H1 (cell line): ENCODE measurements at regions not wholly inside any gene's neighbourhood (a gene's known extent, or its start where the extent isn't known, plus 50 kb on each side); places are given as distances from the start of the nearest gene placed in this dataset.

Source experiments
- CTCF ChIA-PET: fragments of 300-600 bp; sonication (Branson Sonifier 250); formaldehyde crosslinking; loops from one replicate; lab custom pipeline; 2021; ENCODE audit not compliant: partially characterized antibody; lab: Charles Lee
- POLR2A ChIA-PET: fragments of 300-600 bp; sonication (Branson Sonifier 250); formaldehyde crosslinking; loops from one replicate; lab custom pipeline; 2021; ENCODE audit warnings: inconsistent platforms; ENCODE audit not compliant: partially characterized antibody; lab: Charles Lee
- DNase-seq, 2 experiments: peaks; one replicate each; pipeline versions ENCODE4 v3.0.0 to v3.0.0-alpha.2; 2010 to 2022; ENCODE audit warnings: low spot score in 2 of 2, low read depth in 1 of 2, mixed read lengths in 1 of 2
- FAIRE-seq: peaks from 2 replicates; lab custom pipeline; 2011; peaks lifted over from hg19 to GRCh38; lab: Jason Lieb, UNC
- H2AFZ ChIP-seq: 2 replicates; pipeline ENCODE4 v1.8.1; 2012; ENCODE audit warnings: low read length, inconsistent platforms
- H2AK5ac ChIP-seq: 2 replicates; pipeline ENCODE4 v1.6.1; 2013; ENCODE audit warnings: low read depth, low read length
- H2BK120ac ChIP-seq: replicated peaks from 2 replicates; pipeline ENCODE3; 2013; ENCODE audit warnings: low read depth, low read length, inconsistent platforms
- H2BK12ac ChIP-seq: 2 replicates; pipeline ENCODE4 v1.6.1; 2013; ENCODE audit warnings: low read depth, low read length
- H2BK15ac ChIP-seq: 2 replicates; pipeline ENCODE4 v1.6.1; 2013; ENCODE audit warnings: low read length
- H2BK20ac ChIP-seq: 2 replicates; pipeline ENCODE4 v1.6.1; 2013; ENCODE audit warnings: low read length
- H2BK5ac ChIP-seq: 2 replicates; pipeline ENCODE4 v1.6.1; 2013; ENCODE audit warnings: low read depth, low read length
- H3K14ac ChIP-seq: 2 replicates; pipeline ENCODE4 v1.6.1; 2013; ENCODE audit warnings: inconsistent platforms; ENCODE audit not compliant: insufficient read length
- H3K18ac ChIP-seq: 2 replicates; pipeline ENCODE4 v1.6.1; 2013; ENCODE audit warnings: low read length; ENCODE audit errors: extremely low read depth
- H3K23ac ChIP-seq: 2 replicates; pipeline ENCODE4 v1.6.1; 2013; ENCODE audit warnings: inconsistent platforms; ENCODE audit not compliant: insufficient read length
- H3K23me2 ChIP-seq: 2 replicates; pipeline ENCODE4 v1.6.1; 2013; ENCODE audit warnings: low read depth, low read length
- H3K27ac ChIP-seq: 2 replicates; pipeline ENCODE4 v1.6.1; 2011; ENCODE audit warnings: low read depth, low read length, inconsistent platforms
- H3K27me3 ChIP-seq, 4 experiments: replicated peaks in 1 of 4; 1 replicate in 1 of 4; 2 replicates in 3 of 4; pipeline versions ENCODE4 v1.6.1 to v1.8.1; 2011 to 2013; ENCODE audit warnings: low read length in 3 of 4, mild to moderate bottlenecking in 3 of 4, inconsistent platforms in 2 of 4, mixed read lengths in 2 of 4, moderate library complexity in 1 of 4; ENCODE audit not compliant: control insufficient read depth in 3 of 4, insufficient read depth in 3 of 4; ENCODE audit errors: extremely low read depth in 1 of 4
- H3K36me3 ChIP-seq, 4 experiments: 2 replicates each; pipeline versions ENCODE4 v1.6.1 to v1.8.1; 2011 to 2013; ENCODE audit warnings: mild to moderate bottlenecking in 4 of 4, low read length in 3 of 4, moderate library complexity in 2 of 4, control low read depth in 1 of 4, inconsistent platforms in 1 of 4; ENCODE audit not compliant: insufficient read depth in 4 of 4, control insufficient read depth in 2 of 4
- H3K4ac ChIP-seq: replicated peaks from 2 replicates; pipeline ENCODE3; 2013; ENCODE audit warnings: low read length, low read depth, mixed read lengths, inconsistent platforms; ENCODE audit not compliant: insufficient read length
- H3K4me1 ChIP-seq, 4 experiments: replicated peaks in 1 of 4; 1 replicate in 1 of 4; 2 replicates in 3 of 4; pipeline versions ENCODE4 v1.6.1 to v1.8.1; 2011 to 2013; ENCODE audit warnings: low read length in 3 of 4, inconsistent platforms in 2 of 4, mixed read lengths in 1 of 4; ENCODE audit not compliant: insufficient read depth in 4 of 4, control insufficient read depth in 3 of 4
- H3K4me2 ChIP-seq, 2 experiments: 2 replicates each; pipeline versions ENCODE4 v1.6.1 to v1.8.1; 2011 to 2013; ENCODE audit warnings: low read depth in 2 of 2, low read length in 2 of 2, control low read depth in 1 of 2, inconsistent platforms in 1 of 2, mild to moderate bottlenecking in 1 of 2; ENCODE audit not compliant: insufficient read depth in 1 of 2
- H3K4me3 ChIP-seq, 4 experiments: fragments of 200-600, 300-600 bp in 1 of 4; sonication (generic), shearing (Covaris generic), sonication (Bioruptor Twin) in 1 of 4; 2 replicates each; pipeline versions ENCODE4 v1.5.1 to v1.8.1; 2011 to 2016; ENCODE audit warnings: low read length in 4 of 4, low read depth in 3 of 4, control low read depth in 2 of 4, inconsistent platforms in 2 of 4, mild to moderate bottlenecking in 2 of 4, mixed read lengths in 1 of 4, moderate library complexity in 1 of 4; ENCODE audit not compliant: insufficient read depth in 2 of 4; ENCODE audit errors: extremely low read depth in 1 of 4
- H3K56ac ChIP-seq: replicated peaks from 2 replicates; pipeline ENCODE3; 2013; ENCODE audit warnings: low read depth, mild to moderate bottlenecking, mixed read lengths, low read length, inconsistent platforms; ENCODE audit not compliant: insufficient read length
- H3K79me1 ChIP-seq: 2 replicates; pipeline ENCODE4 v1.6.1; 2013; ENCODE audit warnings: low read depth, low read length, control low read depth
- H3K79me2 ChIP-seq, 2 experiments: 2 replicates each; pipeline versions ENCODE4 v1.6.1 to v1.8.1; 2012 to 2013; ENCODE audit warnings: low read length in 2 of 2, mild to moderate bottlenecking in 2 of 2, inconsistent platforms in 1 of 2; ENCODE audit not compliant: insufficient read depth in 2 of 2, control insufficient read depth in 1 of 2
- H3K9ac ChIP-seq, 4 experiments: replicated peaks in 1 of 4; 1 replicate in 1 of 4; 2 replicates in 3 of 4; pipeline versions ENCODE4 v1.6.1 to v1.8.1; 2011 to 2013; ENCODE audit warnings: low read depth in 3 of 4, low read length in 3 of 4, control low read depth in 2 of 4, mild to moderate bottlenecking in 2 of 4, moderate library complexity in 2 of 4, inconsistent platforms in 1 of 4; ENCODE audit errors: extremely low read depth in 1 of 4
- H3K9me3 ChIP-seq, 2 experiments: 2 replicates each; pipeline versions ENCODE4 v1.6.1 to v1.8.1; 2012 to 2013; ENCODE audit warnings: mild to moderate bottlenecking in 2 of 2, moderate library complexity in 2 of 2, control low read depth in 1 of 2, inconsistent platforms in 1 of 2, low read depth in 1 of 2, low read length in 1 of 2, mixed read lengths in 1 of 2; ENCODE audit not compliant: insufficient read depth in 2 of 2
- H4K20me1 ChIP-seq, 2 experiments: replicated peaks in 1 of 2; 2 replicates each; pipeline versions ENCODE3 to v1.8.1; 2011 to 2013; ENCODE audit warnings: inconsistent platforms in 2 of 2, low read length in 2 of 2, mild to moderate bottlenecking in 1 of 2; ENCODE audit not compliant: insufficient read depth in 2 of 2, control insufficient read depth in 1 of 2
- H4K5ac ChIP-seq: 2 replicates; pipeline ENCODE4 v1.6.1; 2013; ENCODE audit warnings: low read length, low read depth, mixed read lengths, inconsistent platforms; ENCODE audit not compliant: insufficient read length
- H4K8ac ChIP-seq: 2 replicates; pipeline ENCODE4 v1.8.0; 2013; ENCODE audit warnings: mild to moderate bottlenecking, moderate library complexity, low read length, inconsistent platforms; ENCODE audit not compliant: insufficient read depth; ENCODE audit errors: extremely low read depth
- H4K91ac ChIP-seq: replicated peaks from 2 replicates; pipeline ENCODE3; 2013; ENCODE audit warnings: low read length, mixed read lengths, inconsistent platforms; ENCODE audit not compliant: insufficient read length
- EZH2 ChIP-seq: fragments of 200-600 bp; sonication (generic); IDR thresholded peaks from 2 replicates; pipeline ENCODE4 v1.7.1; 2012; ENCODE audit warnings: low read depth, mild to moderate bottlenecking, moderate library complexity, low read length, inconsistent platforms; ENCODE audit not compliant: severe bottlenecking
- SAP30 ChIP-seq: fragments of 300-600 bp; sonication (generic); IDR thresholded peaks from 2 replicates; pipeline ENCODE4 v1.7.1; 2012; ENCODE audit warnings: low read length, moderate library complexity, mild to moderate bottlenecking, inconsistent platforms; ENCODE audit not compliant: insufficient read depth, insufficient replicate concordance
- SP1 ChIP-seq: IDR thresholded peaks from 2 replicates; pipeline ENCODE4 v1.6.1; 2011; ENCODE audit warnings: low read depth, low read length
- WGBS, 2 experiments: shearing (Covaris generic) in 1 of 2; methylation state at CpG; one replicate each; pipeline versions ENCODE4 v1.1.6 to v1.1.7; 2013 to 2015; ENCODE audit warnings: low lambda C conversion rate in 2 of 2, mixed read lengths in 2 of 2, inconsistent platforms in 1 of 2, low coverage in 1 of 2, missing lambda C conversion rate in 1 of 2; ENCODE audit not compliant: insufficient replicate concordance in 2 of 2, insufficient coverage in 1 of 2, insufficient read length in 1 of 2; ENCODE audit errors: extremely low coverage in 1 of 2, missing lambda C conversion rate in 1 of 2; 5-methylcytosine and 5-hydroxymethylcytosine counted together

GRCh38 chr2:221074238-221074637, 497.9 kb downstream of the EPHA4 start:
- no peaks in the 10 kb centered on the region for H3K4me1 ChIP-seq
- no peak for DNase-seq
- H4K91ac ChIP-seq = no peak overlapping the region
- H4K8ac ChIP-seq = no peak overlapping the region
- no peak overlapping the region for H3K4me3 ChIP-seq
- H3K79me2 ChIP-seq = no peaks in the 10 kb centered on the region
- H2AFZ ChIP-seq = no peak overlapping the region
- no peaks in the 10 kb centered on the region for H3K79me1 ChIP-seq
- no peak overlapping the region for H3K9ac ChIP-seq
- no peak overlapping the region for H2BK120ac ChIP-seq
- CTCF ChIA-PET = interaction anchor here (1.3 kb wide), 1 partner anchor 26 kb away, joined by 4 read pairs; no protein-coding TSS in a partner anchor
- no peak overlapping the region for H3K4ac ChIP-seq
- H2AK5ac ChIP-seq = no peak overlapping the region
- no peak for TF ChIP-seq SP1
- TF ChIP-seq SAP30 = no peak
- no peak for TF ChIP-seq EZH2
- TF ChIP-seq, all 59 proteins: peak for 0
- Histone ChIP-seq H3K27ac (no peak overlapping the region), H3K23ac (no peak overlapping the region), H3K14ac (no peak overlapping the region), H2BK12ac (no peak overlapping the region), H2BK20ac (no peak overlapping the region), H4K5ac (no peak overlapping the region), H4K20me1 (no peaks in the 10 kb centered on the region), H3K27me3 (peaks cover 0 to 1% (median 0%) of the 10 kb centered on the region in 4 experiments; a peak in 1 of 7 replicates), H3K4me2 (no peak overlapping the region), H3K36me3 (no peaks in the 10 kb centered on the region), H3K18ac (no peak overlapping the region), H2BK15ac (no peak overlapping the region), H2BK5ac (no peak overlapping the region), H3K23me2 (no peaks in the 10 kb centered on the region; the same call in 1 of the 2 replicates), H3K56ac (no peak overlapping the region), H3K9me3 (peaks cover 11 to 16% of the 10 kb centered on the region in 2 experiments; a peak in 2 of 4 replicates)
- WGBS, 2 experiments = 93% methylated on average over 4 of the region's 4 CpGs; no CpG with 5 or more reads in 1 of the 2 experiments
- POLR2A ChIA-PET = no interaction called here
- no peak for FAIRE-seq
